GM12891 (cell line): ENCODE measurements at regions not wholly inside any gene's neighbourhood (a gene's known extent, or its start where the extent isn't known, plus 50 kb on each side); places are given as distances from the start of the nearest gene placed in this dataset.
"Not testable (repeated sequence)": the region's sequence is repeated elsewhere in the genome, so short reads cannot be mapped to it uniquely, and the experiment has no call there.

Experiments used
- DNase-seq: peaks from one replicate; pipeline ENCODE4 v3.0.0; 2011; ENCODE audit warnings: low spot score; ENCODE audit not compliant: insufficient read length
- FAIRE-seq: peaks from 2 replicates; lab custom pipeline; 2011; peaks lifted over from hg19 to GRCh38; lab: Jason Lieb, UNC
- PAX5 ChIP-seq: IDR thresholded peaks from 2 replicates; pipeline ENCODE4 v1.6.1; 2011; ENCODE audit warnings: low read length, moderate library complexity, mild to moderate bottlenecking; ENCODE audit not compliant: insufficient read depth, severe bottlenecking
- POLR2A ChIP-seq: IDR thresholded peaks from 2 replicates; pipeline ENCODE4 v1.6.1; 2011; ENCODE audit warnings: low read depth, low read length, control low read depth
- POLR2AphosphoS5 ChIP-seq: IDR thresholded peaks from 2 replicates; pipeline ENCODE4 v1.6.1; 2011; ENCODE audit warnings: low read depth, low read length, control low read depth
- POU2F2 ChIP-seq: IDR thresholded peaks from 2 replicates; pipeline ENCODE4 v1.6.1; 2011; ENCODE audit warnings: low read depth, mild to moderate bottlenecking, control low read depth, low read length, moderate library complexity
- SPI1 ChIP-seq: IDR thresholded peaks from 2 replicates; pipeline ENCODE4 v1.6.1; 2011; ENCODE audit warnings: low read depth, low read length, control low read depth
- TAF1 ChIP-seq: IDR thresholded peaks from 2 replicates; pipeline ENCODE4 v1.6.1; 2011; ENCODE audit warnings: low read depth, low read length, control low read depth

GRCh38 chr1:90864681-90865080 is 147.6 kb upstream of the BARHL2 start:
- TF ChIP-seq POLR2A (no peak), POLR2AphosphoS5 (no peak), PAX5 (no peak), TAF1 (no peak), SPI1 (no peak), POU2F2 (no peak)
- DNase-seq, result no peak
- no peak for FAIRE-seq

- FAIRE-seq (no peak), DNase-seq (no peak)
- no peak for TF ChIP-seq POU2F2
- TF ChIP-seq TAF1, result no peak
- TF ChIP-seq POLR2AphosphoS5, result no peak
- TF ChIP-seq SPI1, result no peak
- no peak for TF ChIP-seq POLR2A
- TF ChIP-seq PAX5, result no peak
Measured at GRCh38 chr1:90862782-90863181, 145.7 kb upstream of the BARHL2 start.

GRCh38 chr1:90861421-90861820 is 144.3 kb upstream of the BARHL2 start:
- FAIRE-seq, DNase-seq: not testable (repeated sequence)

- FAIRE-seq, result no peak
- TF ChIP-seq PAX5, result no peak
- DNase-seq, result no peak
Measured at GRCh38 chr1:90856463-90857007, 139.4 kb upstream of the BARHL2 start.

- no peak for DNase-seq
- no peak for FAIRE-seq
- TF ChIP-seq POU2F2, result no peak
- no peak for TF ChIP-seq TAF1
- no peak for TF ChIP-seq PAX5
- no peak for TF ChIP-seq POLR2A
- TF ChIP-seq SPI1, result no peak
- no peak for TF ChIP-seq POLR2AphosphoS5
Measured at GRCh38 chr1:90854397-90854924, 137.4 kb upstream of the BARHL2 start.

GRCh38 chr1:90851711-90852050 is 134.6 kb upstream of the BARHL2 start:
- no peak for TF ChIP-seq SPI1
- no peak for TF ChIP-seq PAX5
- no peak for DNase-seq
- FAIRE-seq, result no peak

- TF ChIP-seq POU2F2, result no peak
- TF ChIP-seq PAX5, result no peak
- TF ChIP-seq TAF1, result no peak
- no peak for TF ChIP-seq POLR2AphosphoS5
- TF ChIP-seq SPI1, result no peak
- peak; percentile 84 for DNase-seq
- peak; percentile 84 for FAIRE-seq
Measured at GRCh38 chr1:90850898-90851710, 134.0 kb upstream of the BARHL2 start.

- TF ChIP-seq POLR2AphosphoS5 (no peak), TAF1 (no peak), PAX5 (no peak), POU2F2 (no peak), POLR2A (no peak), SPI1 (no peak)
- DNase-seq (no peak), FAIRE-seq (no peak)
Measured at GRCh38 chr1:90850181-90850897, 133.2 kb upstream of the BARHL2 start.

- no peak for TF ChIP-seq POU2F2
- no peak for TF ChIP-seq TAF1
- no peak for TF ChIP-seq POLR2A
- TF ChIP-seq PAX5, result no peak
- TF ChIP-seq SPI1, result no peak
- no peak for DNase-seq
- FAIRE-seq, result no peak
Measured at GRCh38 chr1:90841473-90841872, 124.4 kb upstream of the BARHL2 start.

GRCh38 chr1:90840352-90840751 is 123.2 kb upstream of the BARHL2 start:
- TF ChIP-seq PAX5 (no peak), POLR2A (no peak), TAF1 (no peak), POLR2AphosphoS5 (no peak), POU2F2 (no peak), SPI1 (no peak)
- DNase-seq (no peak), FAIRE-seq (no peak)
